Esophagus squamous epithelium (tissue), 4 donors: ENCODE measurements at regions not wholly inside any gene's neighbourhood (a gene's known extent, or its start where the extent isn't known, plus 50 kb on each side); places are given as distances from the start of the nearest gene placed in this dataset.

ENCODE experiments used
- POLR2A ChIP-seq, 4 donors: fragments of 450-650 bp; IDR thresholded peaks; one replicate each; pipeline ENCODE4 v1.6.1; 2017; ENCODE audit warnings: antibody characterized with exemption in 4 of 4, mild to moderate bottlenecking in 4 of 4, moderate library complexity in 3 of 4
- TF ChIP-seq, protein P1 (sequence below), 6 experiments: fragments of 450-650 bp in 4 of 6; fragments of 200-600 bp in 2 of 6; sonication (generic) in 2 of 6; IDR thresholded peaks; one replicate each; pipeline ENCODE4 v1.5.1; 2016 to 2019; ENCODE audit warnings: antibody characterized with exemption in 6 of 6, mild to moderate bottlenecking in 4 of 6, moderate library complexity in 4 of 6

DNA sequence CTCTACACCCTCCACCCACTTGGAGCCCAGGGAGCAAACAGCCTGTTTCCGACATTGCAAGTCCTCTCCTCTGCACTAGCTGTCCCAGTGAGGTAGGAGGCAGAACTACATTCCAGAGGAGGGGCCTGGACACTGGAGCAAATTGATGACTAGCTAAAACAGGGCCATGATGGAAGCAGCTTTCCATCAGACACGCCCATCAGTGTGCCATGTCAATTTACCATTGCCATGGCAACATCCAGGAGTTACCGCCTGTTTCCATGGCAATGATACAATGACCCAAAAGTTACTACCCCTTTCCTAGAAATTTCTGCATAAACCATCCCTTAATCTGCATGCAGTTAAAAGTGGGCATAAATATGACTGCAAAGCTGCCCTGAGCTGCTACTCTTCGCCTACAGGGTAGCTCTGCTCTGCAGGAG is 647.1 kb downstream of the PTPRU start:
- TF ChIP-seq, protein P1, sequence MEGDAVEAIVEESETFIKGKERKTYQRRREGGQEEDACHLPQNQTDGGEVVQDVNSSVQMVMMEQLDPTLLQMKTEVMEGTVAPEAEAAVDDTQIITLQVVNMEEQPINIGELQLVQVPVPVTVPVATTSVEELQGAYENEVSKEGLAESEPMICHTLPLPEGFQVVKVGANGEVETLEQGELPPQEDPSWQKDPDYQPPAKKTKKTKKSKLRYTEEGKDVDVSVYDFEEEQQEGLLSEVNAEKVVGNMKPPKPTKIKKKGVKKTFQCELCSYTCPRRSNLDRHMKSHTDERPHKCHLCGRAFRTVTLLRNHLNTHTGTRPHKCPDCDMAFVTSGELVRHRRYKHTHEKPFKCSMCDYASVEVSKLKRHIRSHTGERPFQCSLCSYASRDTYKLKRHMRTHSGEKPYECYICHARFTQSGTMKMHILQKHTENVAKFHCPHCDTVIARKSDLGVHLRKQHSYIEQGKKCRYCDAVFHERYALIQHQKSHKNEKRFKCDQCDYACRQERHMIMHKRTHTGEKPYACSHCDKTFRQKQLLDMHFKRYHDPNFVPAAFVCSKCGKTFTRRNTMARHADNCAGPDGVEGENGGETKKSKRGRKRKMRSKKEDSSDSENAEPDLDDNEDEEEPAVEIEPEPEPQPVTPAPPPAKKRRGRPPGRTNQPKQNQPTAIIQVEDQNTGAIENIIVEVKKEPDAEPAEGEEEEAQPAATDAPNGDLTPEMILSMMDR (IDR thresholded peaks at IDR 0.05) = no peak
- no peak for TF ChIP-seq POLR2A (IDR thresholded peaks at IDR 0.05)
